ENCODE measurements at regions not wholly inside any gene's neighbourhood (a gene's known extent, or its start where the extent isn't known, plus 50 kb on each side); places are given as distances from the start of the nearest gene placed in this dataset.

DNA sequence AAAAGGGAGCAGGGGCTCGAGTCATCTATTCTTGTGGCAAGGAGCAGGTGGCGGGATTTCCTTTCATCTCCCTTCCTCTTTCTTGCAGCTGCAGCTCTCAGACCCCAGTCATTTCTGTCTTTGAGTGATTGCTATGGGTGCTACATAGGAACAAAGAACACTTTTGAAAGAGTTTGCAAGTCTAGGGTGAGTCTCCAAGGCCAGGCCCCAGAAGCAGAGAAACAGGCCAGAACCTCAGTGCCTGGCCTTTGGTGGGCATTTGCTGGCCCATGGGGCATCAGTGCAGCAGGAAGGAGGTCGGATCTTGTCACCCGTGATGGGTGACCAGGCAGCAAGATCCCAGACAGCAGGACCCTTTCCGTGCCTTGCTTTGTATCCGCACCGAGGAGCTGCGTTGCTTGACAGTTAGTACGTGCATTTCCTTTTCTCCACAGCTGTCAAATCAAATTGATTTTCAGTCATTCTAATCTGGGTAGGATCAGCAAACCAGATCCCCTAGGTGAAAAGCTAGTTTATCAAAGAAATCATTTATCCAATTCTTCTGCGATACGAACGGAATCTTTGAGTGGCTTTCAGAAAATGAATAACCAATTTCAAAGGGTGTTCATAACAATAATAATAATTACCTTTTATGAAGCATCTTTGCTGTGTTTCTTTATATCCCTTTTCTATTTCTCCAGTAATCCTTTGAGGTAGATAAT is 244.6 kb upstream of the MAF start:
- no peak for TF ChIP-seq CTCF (IDR thresholded peaks at IDR 0.05; ENCODE audit: extremely low read depth, insufficient read depth, missing control alignments)
- DNase-seq (ENCODE audit: low spot score), result peak; percentile 26
- in situ Hi-C loops (cut with MboI; ENCODE audit: low pct_unique_long_range_greater_than_20kb, low sequenced_read_pairs, unreplicated experiment), result no loop called here

DNA sequence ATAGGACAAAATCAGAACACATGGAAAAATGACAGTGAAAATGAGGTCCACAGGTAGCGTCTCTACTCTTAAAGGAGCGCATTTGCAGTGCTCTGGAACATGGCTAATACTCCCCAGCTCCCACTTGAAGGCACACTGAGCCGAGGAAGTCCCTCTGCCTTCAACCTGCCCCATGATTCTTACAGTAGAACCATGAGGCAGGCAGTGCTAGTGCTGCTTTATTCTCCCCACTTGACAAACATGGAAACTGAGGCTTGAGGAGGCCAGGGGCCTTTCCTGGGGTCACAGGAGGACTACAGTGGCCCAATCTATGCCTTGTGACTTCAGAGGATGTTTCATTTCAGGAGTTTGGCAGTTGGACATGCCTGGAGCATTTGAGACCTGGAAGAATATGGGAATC is 244.1 kb upstream of the MAF start:
- no peak for TF ChIP-seq CTCF (IDR thresholded peaks at IDR 0.05; ENCODE audit: extremely low read depth, insufficient read depth, missing control alignments)
- in situ Hi-C loops (cut with MboI; ENCODE audit: low pct_unique_long_range_greater_than_20kb, low sequenced_read_pairs, unreplicated experiment), result no loop called here
- no peak for DNase-seq (ENCODE audit: low spot score)

DNA sequence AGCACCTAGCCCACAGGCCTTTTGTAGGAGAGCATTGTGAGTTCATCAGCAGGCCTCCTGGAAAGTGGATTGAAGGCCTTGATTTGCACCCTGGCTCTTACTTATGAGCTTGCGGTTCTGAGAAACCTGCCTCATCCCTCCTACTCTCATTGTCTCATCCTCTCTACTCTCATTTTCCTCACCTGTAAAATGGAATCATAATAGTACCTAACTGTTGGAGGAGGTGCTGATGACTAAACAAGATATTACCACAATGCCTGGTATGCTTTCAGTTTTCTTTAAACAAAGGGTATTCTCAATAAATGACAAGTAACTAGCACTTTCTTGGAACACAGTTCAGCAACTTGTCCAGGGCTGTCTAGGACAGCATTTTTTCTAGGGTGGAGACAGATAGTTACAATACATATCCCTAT is 243.1 kb upstream of the MAF start:
- no peak for DNase-seq (ENCODE audit: low spot score)
- no peak for TF ChIP-seq CTCF (IDR thresholded peaks at IDR 0.05; ENCODE audit: extremely low read depth, insufficient read depth, missing control alignments)
- in situ Hi-C loops (cut with MboI; ENCODE audit: low pct_unique_long_range_greater_than_20kb, low sequenced_read_pairs, unreplicated experiment), result no loop called here

DNA sequence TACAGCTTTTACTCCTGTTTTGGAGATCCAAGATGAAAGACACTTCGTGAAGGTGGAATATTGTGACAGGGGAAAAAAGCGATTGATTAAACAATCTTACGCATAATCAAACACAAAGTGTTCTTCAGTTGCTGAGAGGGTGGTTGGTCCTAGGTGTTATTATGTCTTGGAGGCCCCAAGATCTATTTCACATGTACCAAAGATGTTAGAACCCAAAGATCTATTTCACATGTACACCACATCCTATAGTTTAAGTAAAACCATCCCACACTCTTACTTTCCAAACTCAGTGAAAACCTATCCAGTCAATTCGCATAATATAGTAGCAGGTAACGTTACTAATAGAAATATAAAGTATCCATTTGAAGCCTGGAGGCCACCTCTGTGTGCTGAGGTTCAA is 242.6 kb upstream of the MAF start:
- no peak for TF ChIP-seq CTCF (IDR thresholded peaks at IDR 0.05; ENCODE audit: extremely low read depth, insufficient read depth, missing control alignments)
- in situ Hi-C loops (cut with MboI; ENCODE audit: low pct_unique_long_range_greater_than_20kb, low sequenced_read_pairs, unreplicated experiment), result no loop called here
- DNase-seq (ENCODE audit: low spot score), result no peak

DNA sequence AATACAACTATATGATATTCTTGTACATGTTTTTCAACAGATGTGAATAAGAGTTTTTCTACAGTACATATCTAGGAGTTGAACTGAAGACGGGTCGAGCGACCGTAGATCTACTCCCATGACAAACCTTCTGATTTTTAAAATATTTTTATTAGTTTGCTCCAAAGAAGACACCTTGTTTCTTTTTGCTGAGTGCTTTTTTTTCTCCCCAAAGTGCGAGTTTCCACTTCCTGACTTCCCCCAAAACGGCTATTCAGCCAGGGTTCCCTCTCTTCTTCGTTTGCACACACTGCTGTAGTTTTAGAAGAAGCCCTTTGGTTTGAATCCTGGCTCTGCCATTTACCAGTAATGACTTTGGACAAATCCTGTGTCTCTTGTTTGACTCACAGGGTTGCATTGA is 241.7 kb upstream of the MAF start:
- TF ChIP-seq CTCF (IDR thresholded peaks at IDR 0.05; ENCODE audit: extremely low read depth, insufficient read depth, missing control alignments), result no peak
- in situ Hi-C loops (cut with MboI; ENCODE audit: low pct_unique_long_range_greater_than_20kb, low sequenced_read_pairs, unreplicated experiment), result no loop called here
- DNase-seq (ENCODE audit: low spot score), result no peak

- in situ Hi-C loops (cut with MboI; ENCODE audit: low pct_unique_long_range_greater_than_20kb, low sequenced_read_pairs, unreplicated experiment), result no loop called here
- no peak for TF ChIP-seq CTCF (IDR thresholded peaks at IDR 0.05; ENCODE audit: extremely low read depth, insufficient read depth, missing control alignments)
Measured at GRCh38 chr16:79839466-79840341, 239.2 kb upstream of the MAF start.

More at GRCh38 chr16:79839466-79840341, 239.2 kb upstream of the MAF start:
- no peak for DNase-seq (ENCODE audit: low spot score)

Data from GM13977 (cell line).